Activated T-cell treated with anti-CD3 and anti-CD28 coated beads, Interleukin-2, amount 50 U/mL, for 4 hours (primary cell): ENCODE measurements at regions not wholly inside any gene's neighbourhood (a gene's known extent, or its start where the extent isn't known, plus 50 kb on each side); places are given as distances from the start of the nearest gene placed in this dataset.

Source experiments
- ATAC-seq, 2 donors: fragments of 200-7000 bp; cut with Tn5 transposase; one replicate each; pipeline ENCODE4 v1.10.0; 2021
- DNase-seq: peaks from one replicate; pipeline ENCODE4 v3.0.0-alpha.2; 2020
- H3K27me3 Mint-ChIP-seq: one replicate; pipeline ENCODE4 v1.8.0; 2021; ENCODE audit warnings: low read depth, mixed read lengths
- H3K36me3 Mint-ChIP-seq: one replicate; pipeline ENCODE4 v1.8.0; 2022; ENCODE audit warnings: mixed read lengths; ENCODE audit not compliant: insufficient read depth
- H3K4me1 Mint-ChIP-seq: one replicate; pipeline ENCODE4 v1.8.0; 2021; ENCODE audit warnings: low read depth, mixed read lengths
- H3K4me3 Mint-ChIP-seq: one replicate; pipeline ENCODE4 v1.8.0; 2021; ENCODE audit warnings: mild to moderate bottlenecking, moderate library complexity, mixed read lengths
- H3K9me3 Mint-ChIP-seq: one replicate; pipeline ENCODE4 v1.8.0; 2021; ENCODE audit warnings: mixed read lengths

DNA sequence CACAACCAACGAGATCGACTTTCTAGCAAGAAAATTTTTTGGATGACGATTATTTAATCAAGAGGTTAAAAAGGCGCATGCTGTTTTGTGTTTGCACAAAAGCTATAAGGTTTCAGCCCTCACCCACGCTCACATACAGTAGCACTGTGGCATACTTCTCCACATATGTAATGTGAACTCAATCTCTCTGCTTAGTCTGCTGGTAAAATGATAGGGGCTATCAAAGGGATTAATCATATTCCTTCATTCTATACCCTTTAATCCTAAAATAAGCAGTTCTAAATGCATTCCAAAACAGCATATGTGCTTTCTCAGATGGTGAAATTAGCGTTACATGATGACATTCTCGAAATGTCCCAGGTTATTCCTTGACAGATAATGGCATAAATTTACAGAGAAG lies 196.9 kb upstream of the PRICKLE2 start:
- H3K4me1 Mint-ChIP-seq, result no peaks in the 10 kb centered on the region
- H3K36me3 Mint-ChIP-seq, result no peaks in the 10 kb centered on the region
- H3K4me3 Mint-ChIP-seq, result no peak overlapping the region
- ATAC-seq (no peak), DNase-seq (no peak)
- H3K27me3 Mint-ChIP-seq, result peaks cover 3% of the 10 kb centered on the region
- H3K9me3 Mint-ChIP-seq, result no peaks in the 10 kb centered on the region

DNA sequence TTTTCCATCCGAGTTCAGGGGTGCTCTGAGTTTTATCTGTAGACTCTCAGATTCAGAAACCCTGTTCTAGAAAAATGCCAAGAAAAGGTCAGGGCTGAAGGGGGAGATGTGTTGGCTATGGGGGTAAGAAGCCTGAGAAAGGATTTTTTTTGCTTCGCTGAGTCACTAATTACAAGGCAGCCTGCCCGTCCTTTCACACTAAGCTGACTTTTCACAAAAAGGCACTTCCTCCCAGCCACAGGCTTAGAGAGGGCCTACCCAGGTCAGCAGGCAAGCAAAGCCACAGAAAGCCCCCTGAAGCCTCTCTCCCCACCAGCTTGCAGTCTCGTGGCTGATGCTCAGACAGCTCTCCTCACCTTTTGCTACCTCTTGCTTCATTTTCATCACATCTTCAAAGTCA lies 192.6 kb upstream of the PRICKLE2 start:
- Mint-ChIP-seq H3K4me3 (no peak overlapping the region), H3K4me1 (no peaks in the 10 kb centered on the region), H3K9me3 (no peaks in the 10 kb centered on the region), H3K27me3 (peaks cover 9% of the 10 kb centered on the region), H3K36me3 (no peaks in the 10 kb centered on the region)
- ATAC-seq (no peak), DNase-seq (no peak)

DNA sequence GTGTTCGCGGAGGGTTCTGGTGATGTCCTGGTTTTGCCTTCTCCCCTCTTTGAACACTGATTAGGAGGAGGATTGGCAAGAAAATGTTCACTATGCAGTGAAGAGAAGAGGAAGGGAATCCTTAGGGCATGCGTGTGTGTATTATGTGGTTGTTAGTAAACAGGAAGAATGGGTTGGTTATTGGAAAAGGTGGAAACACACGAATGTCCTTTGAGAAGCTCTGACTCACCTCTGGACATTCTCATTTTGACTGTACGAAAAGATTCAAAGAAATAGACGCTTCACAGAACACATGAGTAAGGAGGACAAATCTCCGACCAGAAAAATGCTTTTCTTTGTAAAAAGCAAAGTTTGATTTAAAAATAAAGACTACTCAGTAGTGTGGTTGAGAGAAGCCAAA lies 188.8 kb upstream of the PRICKLE2 start:
- no peaks in the 10 kb centered on the region for H3K4me1 Mint-ChIP-seq
- ATAC-seq (no peak), DNase-seq (no peak)
- H3K36me3 Mint-ChIP-seq, result no peaks in the 10 kb centered on the region
- H3K4me3 Mint-ChIP-seq, result no peak overlapping the region
- peaks cover 9% of the 10 kb centered on the region for H3K27me3 Mint-ChIP-seq
- H3K9me3 Mint-ChIP-seq, result no peaks in the 10 kb centered on the region

- H3K27me3 Mint-ChIP-seq, result peaks cover 9% of the 10 kb centered on the region
- H3K9me3 Mint-ChIP-seq, result no peaks in the 10 kb centered on the region
- no peaks in the 10 kb centered on the region for H3K4me1 Mint-ChIP-seq
- H3K4me3 Mint-ChIP-seq, result no peak overlapping the region
- ATAC-seq (no peak), DNase-seq (no peak)
- H3K36me3 Mint-ChIP-seq, result no peaks in the 10 kb centered on the region
Measured at GRCh38 chr3:64411101-64411500, 185.8 kb upstream of the PRICKLE2 start.

DNA sequence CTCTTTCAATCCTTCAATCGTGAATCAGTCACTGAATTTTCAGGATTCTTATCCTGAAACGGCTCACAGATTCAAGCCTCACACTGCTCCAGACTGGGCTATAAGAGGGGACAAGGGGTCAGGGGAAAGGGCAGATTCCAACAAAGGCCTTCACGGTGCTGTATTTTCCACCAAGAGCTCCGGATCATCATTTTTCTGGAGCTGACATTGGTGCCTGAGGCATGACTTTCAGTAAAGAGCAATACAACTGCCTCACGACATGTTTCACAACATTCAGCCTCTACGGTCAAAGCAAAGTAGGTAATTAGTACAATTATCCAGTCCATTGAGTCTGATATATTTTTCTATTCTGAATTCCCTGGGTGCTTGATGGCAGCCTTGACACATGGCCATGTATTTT lies 185.0 kb upstream of the PRICKLE2 start:
- Mint-ChIP-seq H3K36me3 (no peaks in the 10 kb centered on the region), H3K27me3 (peaks cover 9% of the 10 kb centered on the region), H3K9me3 (no peaks in the 10 kb centered on the region), H3K4me3 (no peak overlapping the region), H3K4me1 (no peaks in the 10 kb centered on the region)
- ATAC-seq (no peak), DNase-seq (no peak)

GRCh38 chr3:64408770-64409169 lies 183.5 kb upstream of the PRICKLE2 start:
- Mint-ChIP-seq H3K9me3 (no peaks in the 10 kb centered on the region), H3K36me3 (no peaks in the 10 kb centered on the region), H3K4me3 (no peak overlapping the region), H3K27me3 (peaks cover 9% of the 10 kb centered on the region), H3K4me1 (no peaks in the 10 kb centered on the region)
- no peak for DNase-seq
- ATAC-seq, result no peak

DNA sequence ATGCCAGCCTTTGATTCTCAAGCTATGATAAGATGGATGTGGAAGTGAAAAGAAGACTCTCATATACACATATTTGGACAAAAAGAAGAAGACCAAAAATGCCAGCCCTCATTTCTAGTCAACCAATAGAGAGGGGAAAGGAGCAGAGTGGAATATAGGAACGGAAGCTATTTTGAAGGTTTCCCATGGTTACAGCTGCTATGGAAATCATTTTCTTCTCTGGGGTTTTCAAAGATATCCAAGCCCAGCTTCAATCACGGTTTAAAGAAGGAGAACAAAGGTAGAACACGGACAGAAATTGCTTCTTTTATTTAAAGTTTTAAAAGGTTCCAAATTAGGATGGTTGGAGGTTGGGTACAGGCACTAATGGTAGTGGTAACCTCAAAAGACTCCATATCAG lies 181.0 kb upstream of the PRICKLE2 start:
- no peaks in the 10 kb centered on the region for H3K4me1 Mint-ChIP-seq
- DNase-seq, result no peak
- H3K9me3 Mint-ChIP-seq, result no peaks in the 10 kb centered on the region
- H3K36me3 Mint-ChIP-seq, result no peaks in the 10 kb centered on the region
- H3K27me3 Mint-ChIP-seq, result no peaks in the 10 kb centered on the region
- no peak for ATAC-seq
- no peak overlapping the region for H3K4me3 Mint-ChIP-seq

DNA sequence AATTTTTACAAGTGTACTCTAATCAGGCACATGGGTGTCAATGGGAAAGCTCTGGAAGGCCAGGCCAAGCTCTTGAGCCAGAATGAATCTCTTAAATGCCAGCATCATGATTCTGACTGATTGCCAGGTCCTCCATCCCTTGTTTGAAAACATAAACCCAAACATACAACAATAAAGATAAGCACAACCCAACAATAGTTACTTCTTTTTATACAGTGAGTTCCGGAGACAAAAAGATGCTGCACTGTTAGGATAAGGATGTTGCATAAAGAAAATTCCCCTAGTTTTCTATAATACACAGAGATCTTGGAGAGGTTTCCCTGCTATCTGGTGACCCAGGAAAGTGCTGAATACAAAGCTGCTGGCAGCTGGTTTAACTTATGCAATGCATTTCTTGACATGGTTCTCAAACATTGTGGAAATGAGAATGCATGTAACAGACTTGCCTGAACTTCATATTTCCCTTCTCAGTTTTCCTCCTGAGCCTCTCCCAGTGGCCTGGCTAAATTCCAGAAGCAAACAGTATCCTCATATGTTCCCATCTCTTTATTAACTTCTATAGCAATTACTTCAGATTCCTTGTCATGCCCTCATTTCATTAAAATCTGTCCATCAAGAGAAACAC lies 180.1 kb upstream of the PRICKLE2 start:
- Mint-ChIP-seq H3K4me1 (no peaks in the 10 kb centered on the region), H3K4me3 (no peak overlapping the region), H3K27me3 (no peaks in the 10 kb centered on the region), H3K36me3 (no peaks in the 10 kb centered on the region), H3K9me3 (no peaks in the 10 kb centered on the region)
- DNase-seq (no peak), ATAC-seq (no peak)

- ATAC-seq (no peak), DNase-seq (no peak)
- no peaks in the 10 kb centered on the region for H3K9me3 Mint-ChIP-seq
- no peaks in the 10 kb centered on the region for H3K4me1 Mint-ChIP-seq
- no peaks in the 10 kb centered on the region for H3K36me3 Mint-ChIP-seq
- H3K27me3 Mint-ChIP-seq, result no peaks in the 10 kb centered on the region
- H3K4me3 Mint-ChIP-seq, result no peak overlapping the region
Measured at GRCh38 chr3:64400706-64401105, 175.4 kb upstream of the PRICKLE2 start.

GRCh38 chr3:64399205-64399800 lies 174.0 kb upstream of the PRICKLE2 start:
- Mint-ChIP-seq H3K27me3 (no peaks in the 10 kb centered on the region), H3K9me3 (no peaks in the 10 kb centered on the region), H3K36me3 (no peaks in the 10 kb centered on the region), H3K4me3 (no peak overlapping the region), H3K4me1 (no peaks in the 10 kb centered on the region)
- ATAC-seq (no peak), DNase-seq (no peak)

GRCh38 chr3:64398476-64398875 lies 173.2 kb upstream of the PRICKLE2 start:
- H3K9me3 Mint-ChIP-seq, result no peaks in the 10 kb centered on the region
- no peaks in the 10 kb centered on the region for H3K4me1 Mint-ChIP-seq
- ATAC-seq (no peak), DNase-seq (no peak)
- no peaks in the 10 kb centered on the region for H3K27me3 Mint-ChIP-seq
- H3K36me3 Mint-ChIP-seq, result no peaks in the 10 kb centered on the region
- H3K4me3 Mint-ChIP-seq, result no peak overlapping the region

- Mint-ChIP-seq H3K4me1 (no peaks in the 10 kb centered on the region), H3K4me3 (no peak overlapping the region), H3K27me3 (no peaks in the 10 kb centered on the region), H3K36me3 (no peaks in the 10 kb centered on the region), H3K9me3 (no peaks in the 10 kb centered on the region)
- DNase-seq (no peak), ATAC-seq (no peak)
Measured at GRCh38 chr3:64398006-64398405, 172.7 kb upstream of the PRICKLE2 start.

- DNase-seq (no peak), ATAC-seq (no peak)
- no peak overlapping the region for H3K4me3 Mint-ChIP-seq
- H3K36me3 Mint-ChIP-seq, result no peaks in the 10 kb centered on the region
- no peaks in the 10 kb centered on the region for H3K4me1 Mint-ChIP-seq
- no peaks in the 10 kb centered on the region for H3K9me3 Mint-ChIP-seq
- no peaks in the 10 kb centered on the region for H3K27me3 Mint-ChIP-seq
Measured at GRCh38 chr3:64397573-64397972, 172.3 kb upstream of the PRICKLE2 start.

- Mint-ChIP-seq H3K4me1 (no peaks in the 10 kb centered on the region), H3K36me3 (no peaks in the 10 kb centered on the region), H3K4me3 (no peak overlapping the region), H3K27me3 (no peaks in the 10 kb centered on the region), H3K9me3 (no peaks in the 10 kb centered on the region)
- ATAC-seq, result no peak
- no peak for DNase-seq
Measured at GRCh38 chr3:64395490-64395889, 170.2 kb upstream of the PRICKLE2 start.

- H3K4me3 Mint-ChIP-seq, result no peak overlapping the region
- H3K9me3 Mint-ChIP-seq, result no peaks in the 10 kb centered on the region
- H3K36me3 Mint-ChIP-seq, result no peaks in the 10 kb centered on the region
- ATAC-seq (no peak), DNase-seq (no peak)
- H3K27me3 Mint-ChIP-seq, result no peaks in the 10 kb centered on the region
- H3K4me1 Mint-ChIP-seq, result no peaks in the 10 kb centered on the region
Measured at GRCh38 chr3:64393193-64393592, 167.9 kb upstream of the PRICKLE2 start.
